ENCODE measurements at regions not wholly inside any gene's neighbourhood (a gene's known extent, or its start where the extent isn't known, plus 50 kb on each side); places are given as distances from the start of the nearest gene placed in this dataset.

DNA sequence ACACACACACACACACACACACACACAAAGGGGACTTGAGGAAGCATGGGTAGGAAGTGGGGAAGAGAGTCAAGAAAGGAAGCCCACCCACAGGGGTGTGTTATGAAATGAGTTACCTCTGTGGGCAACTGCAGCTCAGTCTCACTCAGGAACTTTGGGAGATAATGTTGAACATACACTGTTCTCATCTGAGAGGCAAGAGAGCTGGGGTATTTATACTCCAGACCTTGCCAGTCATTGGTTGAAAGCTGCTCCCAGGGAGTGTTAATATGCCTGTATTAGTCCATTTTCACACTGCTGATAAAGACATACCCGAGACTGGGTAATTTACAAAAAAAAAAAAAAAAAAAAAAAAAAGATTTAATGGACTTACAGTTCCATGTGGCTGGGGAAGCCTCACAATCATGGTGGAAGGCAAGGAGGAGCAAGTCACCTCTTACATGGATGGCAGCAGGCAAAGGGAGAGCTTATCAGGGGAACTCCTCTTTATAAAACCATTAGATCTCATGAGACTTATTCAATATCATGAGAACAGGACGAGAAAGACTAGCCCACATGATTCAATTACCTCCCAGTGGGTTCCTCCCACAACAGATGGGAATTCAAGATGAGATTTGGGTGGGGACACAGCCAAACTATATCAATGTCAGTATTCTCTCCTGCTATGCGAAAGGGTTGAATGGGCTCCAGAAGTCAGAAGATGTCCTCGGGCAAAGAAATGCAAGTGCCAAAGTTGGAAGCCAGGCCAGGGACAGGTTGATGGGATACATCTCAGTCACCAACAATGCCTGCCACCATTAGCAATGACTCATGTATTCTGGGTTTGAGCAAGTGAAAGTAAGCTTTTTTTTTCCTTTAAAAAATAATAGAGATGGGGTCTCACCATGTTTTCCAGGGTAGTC is 270.5 kb downstream of the MRTFB start:
- H3K4me3 ChIP-seq (ENCODE audit: low read depth in 1 of 3, low read length in 3 of 3): no peak overlapping the region
- H3K4me1 ChIP-seq (ENCODE audit: control insufficient read depth in 4 of 4, insufficient read depth in 4 of 4, low read length in 3 of 4): peaks cover 10 to 44% (median 22%) of the 10 kb centered on the region in 4 donors
- TF ChIP-seq FOXA2 (IDR thresholded peaks at IDR 0.05) (no peak), RAD21 (IDR thresholded peaks at IDR 0.05) (no peak), FOXA1 (IDR thresholded peaks at IDR 0.05) (no peak), EGR1 (IDR thresholded peaks at IDR 0.05; ENCODE audit: low read depth in 2 of 2) (no peak), SP1 (IDR thresholded peaks at IDR 0.05) (no peak), JUND (IDR thresholded peaks at IDR 0.05) (no peak), RXRA (IDR thresholded peaks at IDR 0.05) (no peak), HNF4A (conservative IDR thresholded peaks at IDR 0.05) (no peak), GABPA (IDR thresholded peaks at IDR 0.05 in 1 of 2, conservative IDR thresholded peaks at IDR 0.05 in 1 of 2) (no peak), TAF1 (conservative IDR thresholded peaks at IDR 0.05) (no peak), HNF4G (IDR thresholded peaks at IDR 0.05) (no peak)
- TF ChIP-seq, protein P1, sequence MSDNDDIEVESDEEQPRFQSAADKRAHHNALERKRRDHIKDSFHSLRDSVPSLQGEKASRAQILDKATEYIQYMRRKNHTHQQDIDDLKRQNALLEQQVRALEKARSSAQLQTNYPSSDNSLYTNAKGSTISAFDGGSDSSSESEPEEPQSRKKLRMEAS (IDR thresholded peaks at IDR 0.05): no peak
- TF ChIP-seq, protein P2, sequence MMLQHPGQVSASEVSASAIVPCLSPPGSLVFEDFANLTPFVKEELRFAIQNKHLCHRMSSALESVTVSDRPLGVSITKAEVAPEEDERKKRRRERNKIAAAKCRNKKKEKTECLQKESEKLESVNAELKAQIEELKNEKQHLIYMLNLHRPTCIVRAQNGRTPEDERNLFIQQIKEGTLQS (IDR thresholded peaks at IDR 0.05): no peak
- no peaks in the 10 kb centered on the region for H3K27me3 ChIP-seq (ENCODE audit: control insufficient read depth in 4 of 4, insufficient read depth in 4 of 4, low read length in 3 of 4)
- 93% methylated on average over 4 of the region's 4 CpGs for WGBS
- H3K9ac ChIP-seq (ENCODE audit: low read depth in 1 of 2, low read length in 2 of 2): no peak overlapping the region
- no peaks in the 10 kb centered on the region for H3K36me3 ChIP-seq (ENCODE audit: control insufficient read depth in 4 of 4, insufficient read depth in 3 of 4, low read depth in 1 of 4, low read length in 3 of 4)
- DNase-seq (ENCODE audit: low spot score): no peak
- no peaks in the 10 kb centered on the region for H3K9me3 ChIP-seq (ENCODE audit: control insufficient read depth in 4 of 4, low read length in 3 of 4)
- H3K27ac ChIP-seq (ENCODE audit: low read depth in 1 of 2, low read length in 2 of 2): no peak overlapping the region

DNA sequence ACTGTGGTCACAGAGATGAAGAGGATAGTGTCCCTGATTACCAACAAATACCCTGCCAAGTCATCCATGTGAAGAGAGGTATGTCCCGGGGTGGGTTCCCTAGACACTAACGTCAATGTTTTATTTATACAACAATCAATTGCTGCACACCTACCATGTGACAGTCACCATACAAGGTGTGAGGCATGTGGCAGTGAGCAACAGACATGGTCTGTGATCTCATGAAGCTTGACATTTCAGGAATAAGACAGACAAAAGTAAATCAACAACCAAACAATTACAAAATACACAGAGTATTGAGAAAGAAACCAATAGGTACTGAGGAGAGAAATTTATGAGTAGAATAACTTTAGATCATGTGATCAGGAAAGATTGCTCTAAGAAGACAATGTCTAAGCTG is 268.6 kb downstream of the MRTFB start:
- H3K9ac ChIP-seq (ENCODE audit: low read depth in 1 of 2, low read length in 2 of 2): no peak overlapping the region
- H3K27me3 ChIP-seq (ENCODE audit: control insufficient read depth in 4 of 4, insufficient read depth in 4 of 4, low read length in 3 of 4): no peaks in the 10 kb centered on the region
- no peak for DNase-seq (ENCODE audit: low spot score)
- no peaks in the 10 kb centered on the region for H3K36me3 ChIP-seq (ENCODE audit: control insufficient read depth in 4 of 4, insufficient read depth in 3 of 4, low read depth in 1 of 4, low read length in 3 of 4)
- H3K4me1 ChIP-seq (ENCODE audit: control insufficient read depth in 4 of 4, insufficient read depth in 4 of 4, low read length in 3 of 4): peaks cover 8 to 31% (median 16%) of the 10 kb centered on the region in 4 donors
- no peak overlapping the region for H3K4me3 ChIP-seq (ENCODE audit: low read depth in 1 of 3, low read length in 3 of 3)
- 45% methylated on average over 2 of the region's 2 CpGs for WGBS
- TF ChIP-seq TAF1 (conservative IDR thresholded peaks at IDR 0.05) (no peak), GABPA (IDR thresholded peaks at IDR 0.05 in 1 of 2, conservative IDR thresholded peaks at IDR 0.05 in 1 of 2) (no peak), FOXA2 (IDR thresholded peaks at IDR 0.05) (no peak), RXRA (IDR thresholded peaks at IDR 0.05) (peak in 1 of 2 donors; percentile 78), HNF4G (IDR thresholded peaks at IDR 0.05) (no peak), HNF4A (conservative IDR thresholded peaks at IDR 0.05) (peak in 1 of 2 donors; percentile 18), RAD21 (IDR thresholded peaks at IDR 0.05) (peak in 1 of 2 donors; percentile 14), YY1 (IDR thresholded peaks at IDR 0.05) (no peak), JUND (IDR thresholded peaks at IDR 0.05) (no peak), EGR1 (IDR thresholded peaks at IDR 0.05; ENCODE audit: low read depth in 2 of 2) (no peak), NR2F2 (IDR thresholded peaks at IDR 0.05) (no peak), FOXA1 (IDR thresholded peaks at IDR 0.05) (no peak), SP1 (IDR thresholded peaks at IDR 0.05) (peak; percentile 37)
- TF ChIP-seq, protein P3, sequence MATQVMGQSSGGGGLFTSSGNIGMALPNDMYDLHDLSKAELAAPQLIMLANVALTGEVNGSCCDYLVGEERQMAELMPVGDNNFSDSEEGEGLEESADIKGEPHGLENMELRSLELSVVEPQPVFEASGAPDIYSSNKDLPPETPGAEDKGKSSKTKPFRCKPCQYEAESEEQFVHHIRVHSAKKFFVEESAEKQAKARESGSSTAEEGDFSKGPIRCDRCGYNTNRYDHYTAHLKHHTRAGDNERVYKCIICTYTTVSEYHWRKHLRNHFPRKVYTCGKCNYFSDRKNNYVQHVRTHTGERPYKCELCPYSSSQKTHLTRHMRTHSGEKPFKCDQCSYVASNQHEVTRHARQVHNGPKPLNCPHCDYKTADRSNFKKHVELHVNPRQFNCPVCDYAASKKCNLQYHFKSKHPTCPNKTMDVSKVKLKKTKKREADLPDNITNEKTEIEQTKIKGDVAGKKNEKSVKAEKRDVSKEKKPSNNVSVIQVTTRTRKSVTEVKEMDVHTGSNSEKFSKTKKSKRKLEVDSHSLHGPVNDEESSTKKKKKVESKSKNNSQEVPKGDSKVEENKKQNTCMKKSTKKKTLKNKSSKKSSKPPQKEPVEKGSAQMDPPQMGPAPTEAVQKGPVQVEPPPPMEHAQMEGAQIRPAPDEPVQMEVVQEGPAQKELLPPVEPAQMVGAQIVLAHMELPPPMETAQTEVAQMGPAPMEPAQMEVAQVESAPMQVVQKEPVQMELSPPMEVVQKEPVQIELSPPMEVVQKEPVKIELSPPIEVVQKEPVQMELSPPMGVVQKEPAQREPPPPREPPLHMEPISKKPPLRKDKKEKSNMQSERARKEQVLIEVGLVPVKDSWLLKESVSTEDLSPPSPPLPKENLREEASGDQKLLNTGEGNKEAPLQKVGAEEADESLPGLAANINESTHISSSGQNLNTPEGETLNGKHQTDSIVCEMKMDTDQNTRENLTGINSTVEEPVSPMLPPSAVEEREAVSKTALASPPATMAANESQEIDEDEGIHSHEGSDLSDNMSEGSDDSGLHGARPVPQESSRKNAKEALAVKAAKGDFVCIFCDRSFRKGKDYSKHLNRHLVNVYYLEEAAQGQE (IDR thresholded peaks at IDR 0.05): no peak
- TF ChIP-seq, protein P2 (IDR thresholded peaks at IDR 0.05): no peak
- TF ChIP-seq, protein P1 (IDR thresholded peaks at IDR 0.05): peak; percentile 67
- TF ChIP-seq, protein P4, sequence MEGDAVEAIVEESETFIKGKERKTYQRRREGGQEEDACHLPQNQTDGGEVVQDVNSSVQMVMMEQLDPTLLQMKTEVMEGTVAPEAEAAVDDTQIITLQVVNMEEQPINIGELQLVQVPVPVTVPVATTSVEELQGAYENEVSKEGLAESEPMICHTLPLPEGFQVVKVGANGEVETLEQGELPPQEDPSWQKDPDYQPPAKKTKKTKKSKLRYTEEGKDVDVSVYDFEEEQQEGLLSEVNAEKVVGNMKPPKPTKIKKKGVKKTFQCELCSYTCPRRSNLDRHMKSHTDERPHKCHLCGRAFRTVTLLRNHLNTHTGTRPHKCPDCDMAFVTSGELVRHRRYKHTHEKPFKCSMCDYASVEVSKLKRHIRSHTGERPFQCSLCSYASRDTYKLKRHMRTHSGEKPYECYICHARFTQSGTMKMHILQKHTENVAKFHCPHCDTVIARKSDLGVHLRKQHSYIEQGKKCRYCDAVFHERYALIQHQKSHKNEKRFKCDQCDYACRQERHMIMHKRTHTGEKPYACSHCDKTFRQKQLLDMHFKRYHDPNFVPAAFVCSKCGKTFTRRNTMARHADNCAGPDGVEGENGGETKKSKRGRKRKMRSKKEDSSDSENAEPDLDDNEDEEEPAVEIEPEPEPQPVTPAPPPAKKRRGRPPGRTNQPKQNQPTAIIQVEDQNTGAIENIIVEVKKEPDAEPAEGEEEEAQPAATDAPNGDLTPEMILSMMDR (IDR thresholded peaks at IDR 0.05; ENCODE audit: low read depth, low read length, missing input control): no peak
- TF ChIP-seq, protein P5, sequence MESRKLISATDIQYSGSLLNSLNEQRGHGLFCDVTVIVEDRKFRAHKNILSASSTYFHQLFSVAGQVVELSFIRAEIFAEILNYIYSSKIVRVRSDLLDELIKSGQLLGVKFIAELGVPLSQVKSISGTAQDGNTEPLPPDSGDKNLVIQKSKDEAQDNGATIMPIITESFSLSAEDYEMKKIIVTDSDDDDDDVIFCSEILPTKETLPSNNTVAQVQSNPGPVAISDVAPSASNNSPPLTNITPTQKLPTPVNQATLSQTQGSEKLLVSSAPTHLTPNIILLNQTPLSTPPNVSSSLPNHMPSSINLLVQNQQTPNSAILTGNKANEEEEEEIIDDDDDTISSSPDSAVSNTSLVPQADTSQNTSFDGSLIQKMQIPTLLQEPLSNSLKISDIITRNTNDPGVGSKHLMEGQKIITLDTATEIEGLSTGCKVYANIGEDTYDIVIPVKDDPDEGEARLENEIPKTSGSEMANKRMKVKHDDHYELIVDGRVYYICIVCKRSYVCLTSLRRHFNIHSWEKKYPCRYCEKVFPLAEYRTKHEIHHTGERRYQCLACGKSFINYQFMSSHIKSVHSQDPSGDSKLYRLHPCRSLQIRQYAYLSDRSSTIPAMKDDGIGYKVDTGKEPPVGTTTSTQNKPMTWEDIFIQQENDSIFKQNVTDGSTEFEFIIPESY (IDR thresholded peaks at IDR 0.05): peak; percentile 19
- H3K27ac ChIP-seq (ENCODE audit: low read depth in 1 of 2, low read length in 2 of 2): no peak overlapping the region
- no peaks in the 10 kb centered on the region for H3K9me3 ChIP-seq (ENCODE audit: control insufficient read depth in 4 of 4, low read length in 3 of 4)
